Liver (tissue), 6 donors: ENCODE measurements at regions not wholly inside any gene's neighbourhood (a gene's known extent, or its start where the extent isn't known, plus 50 kb on each side); places are given as distances from the start of the nearest gene placed in this dataset.

Source experiments
- DNase-seq: peaks from one replicate; pipeline ENCODE4 v3.0.0-alpha.2; 2017; ENCODE audit warnings: low spot score
- H3K27ac ChIP-seq, 2 donors: one replicate each; pipeline ENCODE4 v1.7.0; 2013; ENCODE audit warnings: inconsistent platforms in 2 of 2, low read length in 2 of 2, control low read depth in 1 of 2, low read depth in 1 of 2, mild to moderate bottlenecking in 1 of 2
- H3K27me3 ChIP-seq, 4 donors: one replicate each; pipeline versions ENCODE4 v1.6.1 to v1.7.0; 2013; ENCODE audit warnings: low read length in 3 of 4, inconsistent platforms in 1 of 4, mild to moderate bottlenecking in 1 of 4, moderate library complexity in 1 of 4; ENCODE audit not compliant: control insufficient read depth in 4 of 4, insufficient read depth in 4 of 4
- H3K36me3 ChIP-seq, 4 donors: one replicate each; pipeline versions ENCODE4 v1.6.1 to v1.7.0; 2013; ENCODE audit warnings: low read length in 3 of 4, mild to moderate bottlenecking in 3 of 4, low read depth in 1 of 4, moderate library complexity in 1 of 4; ENCODE audit not compliant: control insufficient read depth in 4 of 4, insufficient read depth in 3 of 4
- H3K4me1 ChIP-seq, 4 donors: one replicate each; pipeline versions ENCODE4 v1.6.1 to v1.7.0; 2013; ENCODE audit warnings: low read length in 3 of 4, mild to moderate bottlenecking in 3 of 4, moderate library complexity in 1 of 4; ENCODE audit not compliant: control insufficient read depth in 4 of 4, insufficient read depth in 4 of 4
- H3K4me3 ChIP-seq, 3 donors: one replicate each; pipeline versions ENCODE4 v1.6.1 to v1.7.0; 2013; ENCODE audit warnings: low read length in 3 of 3, control low read depth in 1 of 3, low read depth in 1 of 3, mild to moderate bottlenecking in 1 of 3
- H3K9ac ChIP-seq, 2 donors: one replicate each; pipeline ENCODE4 v1.7.0; 2013; ENCODE audit warnings: low read length in 2 of 2, mild to moderate bottlenecking in 2 of 2, moderate library complexity in 2 of 2, control low read depth in 1 of 2, low read depth in 1 of 2
- H3K9me3 ChIP-seq, 4 donors: one replicate each; pipeline versions ENCODE4 v1.6.1 to v1.7.0; 2013; ENCODE audit warnings: low read length in 3 of 4; ENCODE audit not compliant: control insufficient read depth in 4 of 4
- ATF3 ChIP-seq: IDR thresholded peaks from 2 replicates; pipeline ENCODE4 v1.6.1; 2016; ENCODE audit warnings: antibody characterized with exemption
- EGR1 ChIP-seq, 2 donors: IDR thresholded peaks; 2 replicates each; pipeline ENCODE4 v1.6.1; 2016 to 2018; ENCODE audit warnings: antibody characterized with exemption in 2 of 2, low read depth in 2 of 2
- FOXA1 ChIP-seq: IDR thresholded peaks from 2 replicates; pipeline ENCODE4 v1.6.1; 2016; ENCODE audit warnings: antibody characterized with exemption
- FOXA2 ChIP-seq: IDR thresholded peaks from 2 replicates; pipeline ENCODE4 v1.6.1; 2016; ENCODE audit warnings: antibody characterized with exemption
- GABPA ChIP-seq, 2 donors: IDR thresholded peaks in 1 of 2; conservative IDR thresholded peaks in 1 of 2; 2 replicates each; pipeline ENCODE4 v1.6.1; 2016; ENCODE audit warnings: antibody characterized with exemption in 2 of 2, mild to moderate bottlenecking in 1 of 2, moderate library complexity in 1 of 2
- HNF4A ChIP-seq, 2 donors: conservative IDR thresholded peaks; 2 replicates each; pipeline ENCODE4 v1.6.1; 2016; ENCODE audit warnings: antibody characterized with exemption in 2 of 2, mild to moderate bottlenecking in 2 of 2
- JUND ChIP-seq, 2 donors: IDR thresholded peaks; 2 replicates each; pipeline ENCODE4 v1.6.1; 2016; ENCODE audit warnings: antibody characterized with exemption in 2 of 2
- MAX ChIP-seq: IDR thresholded peaks from 2 replicates; pipeline ENCODE4 v1.6.1; 2016; ENCODE audit warnings: antibody characterized with exemption
- NR2F2 ChIP-seq: IDR thresholded peaks from 2 replicates; pipeline ENCODE4 v1.6.1; 2016; ENCODE audit warnings: antibody characterized with exemption
- RAD21 ChIP-seq, 2 donors: IDR thresholded peaks; 2 replicates each; pipeline ENCODE4 v1.6.1; 2016; ENCODE audit warnings: antibody characterized with exemption in 2 of 2, mild to moderate bottlenecking in 2 of 2
- REST ChIP-seq: IDR thresholded peaks from 2 replicates; pipeline ENCODE4 v1.6.1; 2016; ENCODE audit warnings: antibody characterized with exemption, mild to moderate bottlenecking
- RXRA ChIP-seq, 2 donors: IDR thresholded peaks; 2 replicates each; pipeline ENCODE4 v1.6.1; 2017 to 2018; ENCODE audit warnings: antibody characterized with exemption in 2 of 2, mild to moderate bottlenecking in 1 of 2
- SP1 ChIP-seq: IDR thresholded peaks from 2 replicates; pipeline ENCODE4 v1.6.1; 2018; ENCODE audit warnings: antibody characterized with exemption, mild to moderate bottlenecking
- TAF1 ChIP-seq: conservative IDR thresholded peaks from 2 replicates; pipeline ENCODE4 v1.6.1; 2016; ENCODE audit warnings: antibody characterized with exemption, mild to moderate bottlenecking
- YY1 ChIP-seq: IDR thresholded peaks from 2 replicates; pipeline ENCODE4 v1.6.1; 2016; ENCODE audit warnings: antibody characterized with exemption, mild to moderate bottlenecking
- ZBTB33 ChIP-seq: IDR thresholded peaks from 2 replicates; pipeline ENCODE4 v1.6.1; 2016; ENCODE audit warnings: antibody characterized with exemption
- donor health status: healthy.
- donor health status: healthy.
- donor health status: healthy.

- no peak for TF ChIP-seq REST
- TF ChIP-seq MAX = no peak
- no peak for TF ChIP-seq GABPA (IDR thresholded peaks at IDR 0.05 in 1 of 2, conservative IDR thresholded peaks at IDR 0.05 in 1 of 2)
- no peak for TF ChIP-seq YY1
These were observed 890.2 kb upstream of the ZEB2 start (continued) for GRCh38 chr2:145410086-145410485.

- DNase-seq = no peak
- no peaks in the 10 kb centered on the region for H3K4me1 ChIP-seq
- H3K36me3 ChIP-seq = no peaks in the 10 kb centered on the region
- H3K27ac ChIP-seq = no peak overlapping the region
- no peak overlapping the region for H3K9ac ChIP-seq
- no peak overlapping the region for H3K4me3 ChIP-seq
- H3K9me3 ChIP-seq = no peaks in the 10 kb centered on the region
- no peaks in the 10 kb centered on the region for H3K27me3 ChIP-seq
- TF ChIP-seq FOXA1 (no peak), SP1 (no peak), EGR1 (IDR thresholded peaks at IDR 0.05; ENCODE audit: low read depth in 2 of 2) (no peak), TAF1 (no peak), JUND (IDR thresholded peaks at IDR 0.05) (no peak), FOXA2 (no peak), MAX (no peak), RAD21 (IDR thresholded peaks at IDR 0.05) (no peak), YY1 (no peak), ZBTB33 (no peak), ATF3 (no peak), RXRA (IDR thresholded peaks at IDR 0.05) (no peak), HNF4A (conservative IDR thresholded peaks at IDR 0.05) (no peak), REST (no peak), NR2F2 (no peak), GABPA (IDR thresholded peaks at IDR 0.05 in 1 of 2, conservative IDR thresholded peaks at IDR 0.05 in 1 of 2) (no peak)
These were observed 889.1 kb upstream of the ZEB2 start for GRCh38 chr2:145408980-145409379.
